GM19324 (cell line): ENCODE measurements at regions not wholly inside any gene's neighbourhood (a gene's known extent, or its start where the extent isn't known, plus 50 kb on each side); places are given as distances from the start of the nearest gene placed in this dataset.
"Not testable (repeated sequence)": the region's sequence is repeated elsewhere in the genome, so short reads cannot be mapped to it uniquely, and the experiment has no call there.

Experiments used
- ATAC-seq: cut with Tn5 transposase; IDR thresholded peaks from one replicate; pipeline ENCODE4 v1.9.1; 2021; ENCODE audit warnings: mild to moderate bottlenecking, moderate library complexity; ENCODE audit not compliant: unreplicated experiment, low FRiP score

- not testable (repeated sequence) for ATAC-seq
Observed at GRCh38 chr2:212875950-212876349, 275.5 kb downstream of the IKZF2 start.

DNA sequence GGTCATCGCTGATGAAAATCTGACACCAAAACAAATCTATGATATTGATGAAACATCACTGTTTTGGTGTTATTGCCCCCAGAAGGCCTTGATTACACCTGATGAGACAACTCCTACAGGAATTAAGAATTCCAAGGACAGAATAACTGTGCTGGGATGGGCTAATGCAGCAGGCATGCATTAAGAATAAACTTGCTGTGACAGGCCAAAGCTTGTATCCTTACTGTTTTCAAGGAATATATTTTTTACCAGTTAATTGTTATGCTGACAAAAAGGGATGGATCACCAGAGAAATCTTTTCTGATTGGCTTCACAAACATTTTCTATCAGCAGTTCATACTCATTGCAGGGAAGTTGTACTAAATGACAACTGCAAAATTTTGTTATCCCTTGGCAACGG, 278.2 kb downstream of the IKZF2 start:
- ATAC-seq = no peak

- no peak for ATAC-seq
Observed at GRCh38 chr2:212871597-212871996, 279.8 kb downstream of the IKZF2 start.

DNA sequence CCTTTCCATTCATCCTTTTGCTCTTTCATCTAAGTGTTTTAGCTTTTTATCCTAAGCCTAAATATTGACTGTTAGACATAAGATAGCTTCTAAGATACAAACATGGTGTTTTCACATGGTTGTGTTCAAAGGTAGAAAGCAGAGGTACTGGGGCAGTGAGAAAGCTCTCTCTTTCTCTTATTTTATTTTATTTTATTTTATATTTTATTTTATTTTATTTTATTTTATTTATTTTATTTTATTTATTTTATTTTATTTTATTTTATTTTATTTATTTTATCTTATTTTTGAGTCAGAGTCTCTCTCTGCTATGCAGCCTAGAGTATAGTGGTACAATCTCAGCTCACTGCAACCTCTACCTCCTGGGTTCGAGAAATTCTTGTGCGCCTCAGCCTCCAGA, 287.2 kb downstream of the IKZF2 start:
- ATAC-seq = no peak

DNA sequence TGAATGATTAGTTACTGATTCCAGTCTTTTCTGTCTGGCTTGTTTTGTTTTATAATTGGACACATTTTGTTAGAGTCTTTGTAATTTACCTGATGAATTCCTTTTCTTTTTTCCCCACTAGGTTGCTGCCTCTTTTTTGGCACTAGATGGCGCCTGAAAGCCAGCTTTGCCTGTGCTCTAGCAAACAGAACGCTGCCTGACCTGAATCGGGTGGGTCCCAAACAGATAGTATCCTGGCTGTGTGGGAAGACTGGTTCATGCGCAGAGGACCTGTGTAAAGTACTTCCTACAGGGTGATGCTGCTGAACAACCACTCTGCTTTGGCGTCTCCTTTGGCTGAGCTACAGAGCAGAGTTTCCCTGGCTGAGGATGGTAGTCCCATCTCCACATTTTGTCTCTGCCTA, 288.2 kb downstream of the IKZF2 start:
- ATAC-seq = no peak

GRCh38 chr2:212858496-212858895, 292.9 kb downstream of the IKZF2 start:
- ATAC-seq = no peak

- ATAC-seq = no peak
Observed at GRCh38 chr2:212854771-212855170, 296.6 kb downstream of the IKZF2 start.

DNA sequence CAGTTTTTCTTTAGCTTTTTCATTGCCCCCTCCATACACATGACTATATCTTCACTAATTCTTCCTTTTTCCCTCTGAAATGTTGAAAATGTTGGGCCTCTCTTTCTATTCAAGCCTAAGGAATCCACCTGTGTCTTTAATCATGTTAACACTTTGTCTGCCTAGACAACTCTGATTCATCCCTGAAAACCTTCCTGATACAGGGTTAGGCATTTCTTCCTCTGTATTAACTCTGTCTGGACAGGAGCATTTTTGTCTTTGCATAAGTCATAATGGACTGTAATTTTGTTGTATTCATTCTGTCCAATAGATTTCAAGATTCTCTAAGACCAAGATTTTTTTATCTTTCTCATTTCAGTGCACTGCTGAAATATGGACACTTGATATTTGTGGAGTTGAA, 297.3 kb downstream of the IKZF2 start:
- ATAC-seq = no peak

DNA sequence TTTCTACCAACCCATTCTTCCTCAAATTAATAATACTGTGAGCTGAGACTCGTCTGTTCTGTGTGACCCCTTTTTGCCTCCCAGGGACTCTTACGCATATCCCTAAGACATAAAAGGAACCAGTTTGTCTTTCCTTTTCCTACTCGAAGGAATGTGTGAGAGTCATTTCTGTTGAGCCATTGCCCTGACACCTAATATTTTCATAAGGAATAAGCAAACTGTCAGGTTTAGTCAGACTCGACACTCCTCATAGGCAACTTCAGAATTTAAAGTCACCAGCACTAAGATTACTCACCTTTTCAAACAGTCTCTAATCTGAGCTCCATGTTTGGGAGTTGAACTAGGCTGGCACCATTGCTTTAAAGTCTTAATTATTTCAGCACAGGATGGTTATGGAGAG, 305.5 kb downstream of the IKZF2 start:
- ATAC-seq = no peak

- ATAC-seq = no peak
Observed at GRCh38 chr2:212843409-212844199, 305.0 kb upstream of the ERBB4 start.

DNA sequence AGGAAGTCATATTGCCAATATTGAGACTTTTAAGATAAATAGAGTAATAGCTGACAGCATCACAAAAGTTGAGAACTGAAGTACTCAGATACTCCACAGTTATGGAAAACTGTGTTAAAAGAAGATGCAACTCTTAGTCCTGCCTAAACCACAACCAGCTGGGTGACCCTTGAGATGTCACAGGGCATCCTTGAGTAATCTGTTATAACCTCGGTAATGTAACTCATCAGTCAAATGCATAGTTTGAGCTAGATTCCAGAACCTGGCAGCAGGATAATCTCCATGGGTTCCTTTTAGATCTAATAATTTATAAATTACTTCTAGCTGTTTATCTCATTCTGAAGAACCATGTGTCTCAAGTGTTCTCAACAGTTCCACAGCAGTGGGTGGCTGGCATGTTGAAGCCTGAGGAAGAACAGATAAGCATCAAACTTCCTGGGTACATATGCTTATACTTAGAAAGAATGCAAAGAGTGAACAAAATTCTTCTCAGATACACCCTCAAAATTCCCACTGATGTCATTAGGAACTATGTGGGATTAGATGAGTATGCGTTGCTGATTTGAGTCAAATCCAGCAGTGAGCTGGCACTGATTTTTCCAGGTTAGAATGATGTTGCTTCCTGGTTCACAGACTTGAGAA, 304.1 kb upstream of the ERBB4 start:
- no peak for ATAC-seq

DNA sequence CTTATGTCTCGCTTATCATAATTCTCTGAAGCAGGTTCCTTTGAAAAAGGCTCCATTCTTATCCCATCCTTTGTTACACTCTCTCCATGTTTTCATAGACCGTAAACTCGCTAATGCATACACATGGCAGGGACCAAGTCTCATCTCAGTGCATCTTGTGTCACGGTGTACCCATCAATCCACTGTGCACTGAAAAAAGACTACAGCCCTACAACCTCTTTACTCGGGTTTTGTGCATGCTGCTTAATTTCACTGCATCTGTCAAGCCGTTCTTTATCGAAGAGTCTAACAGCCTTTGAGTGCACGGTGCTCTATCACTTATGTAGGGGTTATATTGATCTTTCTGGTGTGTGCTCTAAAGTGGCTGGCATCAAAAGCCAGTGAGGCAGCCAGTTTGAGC, 302.9 kb upstream of the ERBB4 start:
- ATAC-seq = no peak

- no peak for ATAC-seq
Observed at GRCh38 chr2:212832211-212833195, 293.9 kb upstream of the ERBB4 start.

- no peak for ATAC-seq
Observed at GRCh38 chr2:212831671-212832199, 293.1 kb upstream of the ERBB4 start.

DNA sequence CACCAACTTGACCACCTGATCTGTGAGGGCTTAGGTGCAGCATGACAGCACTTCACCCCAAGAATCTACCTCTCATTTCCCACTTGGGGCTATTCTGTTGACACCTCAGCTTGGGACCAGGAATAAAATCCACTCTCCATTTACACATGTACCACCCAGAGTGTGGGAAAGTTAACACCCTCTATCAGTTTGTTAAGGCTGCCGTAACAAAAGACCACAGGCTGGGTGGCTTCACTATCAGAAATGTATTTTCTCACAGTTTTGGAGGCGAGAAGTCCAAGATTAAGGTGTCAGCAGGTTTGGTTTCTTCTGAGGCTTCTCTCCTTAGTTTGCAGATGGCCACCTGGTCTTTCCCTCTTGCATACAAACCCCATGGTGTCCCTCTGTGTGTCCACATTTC, 277.7 kb upstream of the ERBB4 start:
- ATAC-seq = no peak

DNA sequence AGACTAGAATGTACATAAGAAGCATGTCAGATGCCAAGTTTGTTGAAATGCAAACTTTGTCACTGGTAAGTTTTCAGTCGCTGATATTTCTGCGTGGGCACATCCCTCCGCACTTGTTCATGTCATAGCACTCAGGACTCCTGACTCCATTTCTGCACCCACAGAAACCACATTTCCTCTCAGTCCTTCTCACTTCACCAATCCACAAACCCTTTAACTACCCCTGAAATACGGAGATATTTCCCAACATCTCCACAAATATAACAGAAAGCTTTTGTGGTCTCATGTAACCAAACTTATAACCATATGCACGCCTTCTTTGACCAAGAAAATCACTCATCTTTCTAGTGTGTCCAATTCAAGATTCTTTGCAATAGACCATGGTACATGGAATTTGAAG, 276.9 kb upstream of the ERBB4 start:
- peak; percentile 50 for ATAC-seq

GRCh38 chr2:212814941-212815340, 276.3 kb upstream of the ERBB4 start:
- peak; percentile 27 for ATAC-seq

DNA sequence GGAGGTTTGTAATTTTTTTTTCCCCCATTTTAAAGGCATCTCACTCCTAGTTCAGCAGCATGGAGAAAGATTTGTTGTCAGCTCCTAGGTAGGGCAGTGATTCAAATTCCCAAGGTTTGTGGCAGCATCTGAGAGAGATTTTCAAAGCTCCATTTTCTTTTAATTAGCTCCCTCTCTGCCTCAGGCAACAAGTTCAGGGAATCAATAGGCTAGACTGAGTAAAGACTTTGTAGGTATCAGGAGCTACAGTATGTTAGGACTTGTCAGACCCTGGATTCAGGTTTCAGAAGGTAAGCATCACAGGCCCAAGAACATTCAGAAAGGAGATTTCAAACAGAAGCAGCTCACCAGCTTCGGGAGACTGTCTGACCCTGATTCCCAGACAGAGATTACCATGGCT, 273.3 kb upstream of the ERBB4 start:
- no peak for ATAC-seq

DNA sequence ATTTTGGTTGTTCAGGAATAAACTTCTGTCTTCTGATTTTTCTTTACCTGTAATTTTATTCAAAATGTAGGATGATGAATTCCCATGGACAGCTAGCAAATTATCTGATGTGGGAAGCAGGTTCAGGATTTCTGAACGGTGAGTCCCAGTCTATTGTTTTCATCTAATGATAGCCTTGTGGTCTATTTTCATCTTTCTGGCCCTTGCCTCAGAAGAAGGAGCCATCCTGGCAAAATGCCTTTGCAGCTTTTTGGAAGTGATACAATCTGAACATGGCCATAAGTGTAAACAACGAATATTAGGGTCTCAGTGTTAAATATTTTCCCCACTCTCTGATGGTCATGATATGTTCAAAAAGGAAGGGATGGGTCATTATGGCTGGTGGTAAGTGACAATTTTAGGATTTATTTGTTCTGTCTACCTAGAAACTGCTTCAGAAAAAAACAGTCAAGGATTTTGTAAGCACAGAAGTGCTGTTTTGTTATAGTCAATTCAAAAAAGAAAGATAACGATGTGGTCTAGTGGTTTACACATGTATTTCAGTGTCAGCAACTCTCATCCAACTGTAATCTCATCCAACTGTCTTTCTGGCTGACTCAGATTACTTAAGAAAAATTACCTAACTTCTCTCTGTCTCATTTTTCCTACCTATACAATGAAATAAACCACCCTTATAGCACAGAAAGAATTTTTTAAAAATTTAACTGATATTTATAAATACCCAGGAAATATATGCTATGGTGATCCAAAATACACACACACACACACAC, 272.6 kb upstream of the ERBB4 start:
- ATAC-seq = no peak
